GM12865 (cell line): ENCODE measurements at regions not wholly inside any gene's neighbourhood (a gene's known extent, or its start where the extent isn't known, plus 50 kb on each side); places are given as distances from the start of the nearest gene placed in this dataset.

ENCODE experiments used
- DNase-seq: peaks from one replicate; pipeline ENCODE4 v3.0.0; 2010; ENCODE audit warnings: low read depth
- H3K4me3 ChIP-seq: 2 replicates; pipeline ENCODE4 v1.5.1; 2011; ENCODE audit warnings: mild to moderate bottlenecking, low read depth, low read length, control low read depth
- TF ChIP-seq, protein P1 (sequence below): IDR thresholded peaks from 2 replicates; pipeline ENCODE4 v1.5.1; 2011; ENCODE audit warnings: low read length, control low read depth, low read depth, inconsistent platforms; ENCODE audit not compliant: insufficient read depth; ENCODE audit errors: missing control alignments

DNA sequence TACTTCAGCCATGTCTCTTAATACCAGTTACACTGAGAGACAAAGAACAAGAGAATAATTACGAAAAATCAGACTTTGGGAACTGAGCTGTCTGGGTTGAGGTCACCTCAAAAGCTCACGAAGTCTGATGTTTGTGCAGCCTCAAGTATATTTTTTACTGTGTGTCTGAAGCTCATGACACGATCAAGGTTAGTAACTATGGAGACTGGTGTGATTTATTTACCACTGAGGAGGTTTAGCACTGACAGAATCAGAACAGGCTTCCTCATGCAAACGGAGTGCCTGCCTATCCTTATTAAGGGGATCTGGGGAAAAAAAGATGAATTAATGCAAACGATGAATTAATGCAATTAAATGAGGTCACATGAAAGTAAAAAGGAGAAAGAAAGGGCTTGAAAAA is 61.1 kb upstream of the RAPH1 start:
- DNase-seq: no peak
- no peak overlapping the region for H3K4me3 ChIP-seq
- TF ChIP-seq, protein P1, sequence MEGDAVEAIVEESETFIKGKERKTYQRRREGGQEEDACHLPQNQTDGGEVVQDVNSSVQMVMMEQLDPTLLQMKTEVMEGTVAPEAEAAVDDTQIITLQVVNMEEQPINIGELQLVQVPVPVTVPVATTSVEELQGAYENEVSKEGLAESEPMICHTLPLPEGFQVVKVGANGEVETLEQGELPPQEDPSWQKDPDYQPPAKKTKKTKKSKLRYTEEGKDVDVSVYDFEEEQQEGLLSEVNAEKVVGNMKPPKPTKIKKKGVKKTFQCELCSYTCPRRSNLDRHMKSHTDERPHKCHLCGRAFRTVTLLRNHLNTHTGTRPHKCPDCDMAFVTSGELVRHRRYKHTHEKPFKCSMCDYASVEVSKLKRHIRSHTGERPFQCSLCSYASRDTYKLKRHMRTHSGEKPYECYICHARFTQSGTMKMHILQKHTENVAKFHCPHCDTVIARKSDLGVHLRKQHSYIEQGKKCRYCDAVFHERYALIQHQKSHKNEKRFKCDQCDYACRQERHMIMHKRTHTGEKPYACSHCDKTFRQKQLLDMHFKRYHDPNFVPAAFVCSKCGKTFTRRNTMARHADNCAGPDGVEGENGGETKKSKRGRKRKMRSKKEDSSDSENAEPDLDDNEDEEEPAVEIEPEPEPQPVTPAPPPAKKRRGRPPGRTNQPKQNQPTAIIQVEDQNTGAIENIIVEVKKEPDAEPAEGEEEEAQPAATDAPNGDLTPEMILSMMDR: no peak

DNA sequence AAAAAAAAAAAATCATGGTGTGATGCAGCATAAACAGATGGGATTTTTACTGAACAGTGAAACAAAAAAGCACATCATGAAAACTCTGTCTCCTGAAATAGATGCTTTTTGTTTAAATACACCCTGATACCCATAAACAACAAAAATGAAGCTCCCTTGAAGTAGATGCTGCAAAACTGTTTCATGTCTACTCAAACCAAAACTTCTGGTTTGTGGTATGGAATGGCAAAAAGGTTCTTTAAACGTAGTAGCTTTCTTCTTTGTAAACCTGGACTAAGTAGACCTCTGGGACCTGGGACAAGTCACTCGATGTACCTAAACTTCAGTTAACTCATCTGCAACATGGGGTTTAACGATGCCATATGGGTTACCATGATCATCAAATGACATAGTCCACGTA is 64.4 kb upstream of the RAPH1 start:
- peak; percentile 63 for DNase-seq
- TF ChIP-seq, protein P1: no peak
- H3K4me3 ChIP-seq: no peak overlapping the region

DNA sequence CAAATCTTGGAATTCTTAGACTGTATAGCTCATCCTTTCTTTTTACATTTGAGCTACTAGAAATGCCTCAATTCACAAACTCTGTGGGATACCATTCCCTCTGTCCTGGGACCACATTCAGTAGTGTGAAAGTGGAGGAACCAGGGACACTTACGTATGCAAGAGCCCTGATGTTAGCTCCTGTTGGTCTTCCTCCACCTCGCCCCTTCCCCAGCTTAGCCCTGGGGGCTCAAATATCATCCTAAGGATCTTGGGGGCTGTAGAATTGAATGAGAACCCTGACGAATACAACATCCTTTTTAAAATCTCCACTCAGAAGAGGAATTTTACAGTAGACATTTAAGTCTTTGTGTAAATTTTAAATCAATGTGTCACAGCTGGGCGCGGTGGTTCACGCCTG is 65.2 kb upstream of the RAPH1 start:
- DNase-seq: no peak
- TF ChIP-seq, protein P1: no peak
- H3K4me3 ChIP-seq: no peak overlapping the region

DNA sequence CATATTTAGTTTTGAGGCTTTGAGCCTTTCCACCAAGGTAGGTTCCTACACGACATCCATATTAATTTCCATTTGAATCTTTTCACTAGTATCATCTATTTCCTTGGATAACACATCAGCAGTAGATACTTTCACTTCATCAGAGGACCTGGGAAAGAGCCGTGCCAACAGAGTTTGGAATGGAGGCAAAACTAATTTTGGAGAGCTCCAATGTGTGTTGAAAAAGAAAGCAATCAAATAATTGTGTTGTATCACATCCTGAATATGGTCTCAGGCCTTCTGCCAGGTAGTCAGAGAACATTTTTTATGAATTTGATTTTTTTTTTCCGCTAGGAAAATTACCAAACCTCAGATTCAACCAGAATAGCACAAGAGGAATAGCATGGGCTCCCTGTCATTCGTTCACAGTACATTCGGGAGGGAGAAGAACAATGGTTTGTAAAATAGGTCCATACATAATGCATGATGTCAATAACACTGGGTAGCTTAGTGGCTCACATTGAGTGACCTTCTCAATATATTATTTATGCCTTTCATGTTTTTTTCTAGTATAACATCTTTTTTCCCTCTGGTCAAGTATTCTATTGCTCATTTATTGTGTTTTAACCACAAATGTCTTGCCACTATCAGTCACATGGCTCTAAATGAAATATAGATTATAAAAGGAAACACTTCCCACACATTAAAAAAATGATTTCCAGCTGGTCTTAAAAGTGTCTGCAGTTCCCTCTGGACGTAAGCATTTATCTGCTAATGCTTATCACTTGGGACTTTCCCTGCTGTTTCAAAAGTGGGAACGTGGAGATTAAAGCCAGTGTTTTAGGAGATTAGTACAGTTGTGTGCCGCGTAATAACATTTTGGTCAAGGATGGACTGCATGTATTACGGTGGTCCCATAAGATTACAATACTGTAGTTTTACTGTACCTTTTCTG is 68.6 kb upstream of the RAPH1 start:
- TF ChIP-seq, protein P1: no peak
- no peak overlapping the region for H3K4me3 ChIP-seq
- no peak for DNase-seq

DNA sequence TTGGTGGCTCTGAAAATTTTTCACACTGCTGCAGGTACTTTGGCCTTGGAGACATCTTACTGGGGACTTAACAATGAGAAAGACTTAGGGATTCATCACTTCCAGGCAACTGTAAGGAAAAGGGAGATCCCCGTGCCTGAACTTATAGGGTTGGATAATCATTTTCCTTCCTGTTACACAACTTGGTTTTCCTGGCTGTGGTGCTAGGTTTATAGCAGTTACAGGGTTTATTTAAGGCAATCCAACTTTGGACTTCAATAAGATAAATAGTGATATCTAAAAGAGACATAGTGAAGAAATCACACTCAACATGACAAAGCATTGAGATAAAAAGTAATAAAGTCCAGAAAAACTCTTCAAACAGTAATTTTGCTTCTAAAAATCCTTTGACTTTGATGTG is 70.2 kb upstream of the RAPH1 start:
- TF ChIP-seq, protein P1: no peak
- H3K4me3 ChIP-seq: no peak overlapping the region
- no peak for DNase-seq

DNA sequence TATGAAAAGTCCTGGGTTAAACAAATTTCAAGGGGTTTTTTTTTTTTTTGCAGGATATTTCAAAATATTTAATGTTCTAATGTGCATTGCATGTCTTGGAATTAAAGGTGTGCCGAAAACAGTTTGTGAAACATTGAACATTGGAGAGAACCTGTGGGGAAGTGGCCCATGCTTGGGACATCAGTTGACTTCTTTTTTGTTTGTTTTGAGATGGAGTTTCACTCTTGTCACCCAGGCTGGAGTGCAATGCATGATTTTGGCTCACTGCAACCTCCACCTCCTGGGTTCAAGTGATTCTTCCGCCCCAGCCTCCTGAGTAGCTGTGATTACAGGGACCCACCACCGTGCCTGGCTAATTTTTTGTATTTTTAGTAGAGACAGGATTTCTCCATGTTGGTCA is 71.0 kb upstream of the RAPH1 start:
- no peak overlapping the region for H3K4me3 ChIP-seq
- DNase-seq: no peak
- TF ChIP-seq, protein P1: no peak

DNA sequence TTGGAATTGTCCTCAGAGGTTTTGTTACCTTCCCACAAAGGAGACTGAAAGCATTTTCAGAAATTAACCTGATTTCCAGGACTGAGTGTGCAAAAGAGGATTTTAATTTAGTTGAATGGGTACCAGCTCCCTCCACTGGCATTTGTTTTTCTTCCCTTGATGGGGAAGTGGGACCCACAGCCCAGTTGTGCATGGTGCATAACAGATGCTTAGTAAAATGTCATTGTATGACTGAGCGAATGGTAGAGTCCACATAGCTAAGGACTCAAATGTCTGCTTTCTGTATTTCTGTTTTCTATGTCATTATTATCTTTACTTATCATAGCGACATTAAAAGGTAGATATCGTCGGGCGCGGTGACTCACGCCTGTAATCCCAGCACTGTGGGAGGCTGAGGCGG is 75.5 kb upstream of the RAPH1 start:
- no peak for DNase-seq
- TF ChIP-seq, protein P1: no peak
- H3K4me3 ChIP-seq: no peak overlapping the region
